GM13976 (cell line): ENCODE measurements at regions not wholly inside any gene's neighbourhood (a gene's known extent, or its start where the extent isn't known, plus 50 kb on each side); places are given as distances from the start of the nearest gene placed in this dataset.
"Not testable (repeated sequence)": the region's sequence is repeated elsewhere in the genome, so short reads cannot be mapped to it uniquely, and the experiment has no call there.

Experiments used
- DNase-seq: peaks from one replicate; pipeline ENCODE4 v3.0.0; 2012; ENCODE audit warnings: low spot score
- in situ Hi-C: fragments of 300-500 bp; cut with MboI; formaldehyde crosslinking; loops from one replicate; pipeline ENCODE4 v1.12.0; 2022; ENCODE audit warnings: low sequenced_read_pairs, mixed read lengths, inconsistent platforms; ENCODE audit not compliant: unreplicated experiment
- TF ChIP-seq, protein P1 (sequence below): IDR thresholded peaks from 2 replicates; pipeline ENCODE4 v1.5.1; 2012; ENCODE audit warnings: borderline replicate concordance, mild to moderate bottlenecking; ENCODE audit not compliant: insufficient read depth; ENCODE audit errors: extremely low read depth, missing control alignments, control extremely low read depth

DNA sequence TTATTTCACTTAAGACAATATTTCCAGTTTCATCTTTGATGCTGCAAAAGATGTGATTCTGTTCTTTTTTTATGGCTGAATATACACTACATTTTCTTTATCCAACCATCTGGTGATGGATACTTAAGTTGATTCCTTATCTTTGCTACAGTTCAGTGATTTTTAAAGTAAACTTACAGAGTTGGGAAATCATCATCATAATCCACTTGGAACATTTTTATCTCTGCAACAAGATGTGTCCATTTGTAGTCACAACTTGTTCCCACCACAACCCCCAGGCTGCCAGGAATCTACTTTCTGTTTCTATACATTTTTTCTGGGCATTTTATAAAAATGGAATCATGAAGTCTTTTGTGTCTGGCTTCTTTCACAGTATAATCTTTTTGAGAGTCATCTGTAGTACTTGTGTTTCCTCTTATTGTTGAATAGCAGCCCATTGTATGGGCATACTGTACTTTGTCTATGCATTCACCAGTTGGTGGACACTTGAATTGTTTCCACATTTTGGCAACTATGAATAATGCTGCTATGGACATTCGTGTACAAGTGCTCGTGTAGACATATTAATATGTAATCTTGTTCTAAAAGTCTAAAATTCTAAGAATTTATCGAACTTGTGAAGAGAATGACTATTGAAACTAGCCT lies 212.5 kb upstream of the DDHD1 start:
- TF ChIP-seq, protein P1, sequence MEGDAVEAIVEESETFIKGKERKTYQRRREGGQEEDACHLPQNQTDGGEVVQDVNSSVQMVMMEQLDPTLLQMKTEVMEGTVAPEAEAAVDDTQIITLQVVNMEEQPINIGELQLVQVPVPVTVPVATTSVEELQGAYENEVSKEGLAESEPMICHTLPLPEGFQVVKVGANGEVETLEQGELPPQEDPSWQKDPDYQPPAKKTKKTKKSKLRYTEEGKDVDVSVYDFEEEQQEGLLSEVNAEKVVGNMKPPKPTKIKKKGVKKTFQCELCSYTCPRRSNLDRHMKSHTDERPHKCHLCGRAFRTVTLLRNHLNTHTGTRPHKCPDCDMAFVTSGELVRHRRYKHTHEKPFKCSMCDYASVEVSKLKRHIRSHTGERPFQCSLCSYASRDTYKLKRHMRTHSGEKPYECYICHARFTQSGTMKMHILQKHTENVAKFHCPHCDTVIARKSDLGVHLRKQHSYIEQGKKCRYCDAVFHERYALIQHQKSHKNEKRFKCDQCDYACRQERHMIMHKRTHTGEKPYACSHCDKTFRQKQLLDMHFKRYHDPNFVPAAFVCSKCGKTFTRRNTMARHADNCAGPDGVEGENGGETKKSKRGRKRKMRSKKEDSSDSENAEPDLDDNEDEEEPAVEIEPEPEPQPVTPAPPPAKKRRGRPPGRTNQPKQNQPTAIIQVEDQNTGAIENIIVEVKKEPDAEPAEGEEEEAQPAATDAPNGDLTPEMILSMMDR, result no peak
- in situ Hi-C loops, result no loop called here
- DNase-seq, result no peak

DNA sequence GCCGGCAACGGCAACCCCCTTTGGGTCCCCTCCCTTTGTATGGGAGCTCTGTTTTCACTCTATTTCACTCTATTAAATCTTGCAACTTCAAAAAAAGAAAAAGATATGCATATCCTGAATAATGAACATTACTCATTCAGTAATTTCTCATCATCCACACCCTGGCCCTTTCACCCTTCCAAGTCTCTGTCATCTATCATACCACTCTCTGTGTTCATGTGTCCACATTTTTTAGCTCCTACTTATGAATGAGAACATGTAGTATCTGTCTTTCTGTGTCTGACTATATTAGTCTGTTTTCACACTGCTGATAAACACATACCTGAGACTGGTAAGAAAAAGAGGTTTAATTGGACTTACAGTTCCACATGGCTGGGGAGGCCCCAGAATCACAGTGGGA lies 209.8 kb upstream of the DDHD1 start:
- in situ Hi-C loops, result not testable (repeated sequence)

DNA sequence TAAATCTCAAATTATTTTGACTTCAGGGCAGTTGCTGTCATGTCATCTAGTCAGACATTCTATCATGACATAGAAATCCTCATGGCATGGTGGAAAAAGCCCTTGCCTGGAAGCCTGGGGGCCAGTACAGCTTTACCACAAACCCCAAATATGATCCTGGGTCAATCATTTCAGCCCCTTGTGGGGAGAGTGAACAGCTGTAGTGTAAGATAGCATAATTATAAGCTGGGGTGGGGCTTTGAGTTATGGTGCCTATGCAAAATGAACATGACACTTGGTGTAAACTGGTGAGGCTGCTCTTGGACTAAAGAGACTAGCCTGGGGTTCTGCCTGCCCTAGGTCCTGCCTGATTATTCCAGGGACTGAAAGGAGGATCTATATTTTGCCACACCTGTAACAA lies 207.7 kb upstream of the DDHD1 start:
- in situ Hi-C loops, result no loop called here
- DNase-seq, result no peak

More for the DNA sequence above, 209.8 kb upstream of the DDHD1 start:
- not testable (repeated sequence) for DNase-seq

DNA sequence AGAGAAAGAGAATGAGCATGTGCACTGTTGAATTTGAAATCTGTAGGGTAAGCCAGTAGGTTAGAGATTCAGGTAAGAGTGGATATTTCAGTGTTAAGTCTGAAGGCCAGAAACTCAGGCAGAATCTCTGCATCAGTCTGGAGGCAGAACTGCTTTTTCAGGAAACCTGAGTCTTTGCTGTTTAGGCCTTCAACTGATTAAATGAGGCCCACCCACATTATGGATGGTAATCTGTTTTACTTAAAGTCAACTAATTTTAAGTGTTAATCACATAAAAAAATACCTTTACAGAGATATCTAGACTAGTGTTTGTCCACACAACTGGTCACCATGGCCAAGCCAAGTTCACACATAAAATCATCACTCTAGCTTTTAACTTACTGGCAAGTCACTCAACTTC lies 205.0 kb upstream of the DDHD1 start:
- TF ChIP-seq, protein P1, result no peak
- DNase-seq, result no peak
- in situ Hi-C loops, result no loop called here

More for the DNA sequence above, 207.7 kb upstream of the DDHD1 start:
- TF ChIP-seq, protein P1, result no peak

DNA sequence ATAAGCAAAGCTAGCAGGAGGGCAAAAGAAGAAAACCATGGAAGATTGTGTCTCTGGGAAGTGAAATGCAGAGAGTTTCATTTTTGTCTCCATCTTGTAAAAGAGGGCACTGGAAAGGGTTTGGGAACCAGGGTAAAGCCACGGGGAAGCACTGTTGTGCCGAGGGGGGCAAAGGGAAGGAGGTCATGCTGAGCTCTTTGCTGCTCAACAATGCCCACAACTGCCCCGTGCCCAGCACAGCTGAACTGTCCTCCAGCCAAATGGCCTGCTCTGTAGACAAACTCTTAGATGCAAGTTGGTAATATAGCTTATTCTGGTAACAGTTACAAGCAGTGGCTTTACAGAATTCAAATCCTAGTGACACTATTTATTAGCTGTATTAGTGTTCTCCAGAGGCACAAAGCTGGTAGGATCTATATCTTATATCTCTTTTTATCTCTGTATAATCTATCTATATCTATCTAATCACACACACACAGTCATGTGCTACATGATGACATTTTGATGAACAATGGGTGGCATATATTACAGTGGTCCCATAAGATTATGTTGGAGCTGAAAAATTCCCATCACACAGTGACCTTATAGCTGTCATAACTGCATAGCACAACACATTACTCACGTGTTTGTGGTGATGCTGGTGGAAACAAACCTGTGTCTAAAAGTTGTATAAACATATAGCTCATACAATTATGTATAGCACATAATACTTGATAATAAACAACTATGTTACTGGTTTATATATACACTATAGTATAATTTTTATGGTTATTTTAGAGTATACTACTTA lies 203.4 kb upstream of the DDHD1 start:
- TF ChIP-seq, protein P1, result no peak
- DNase-seq, result no peak
- in situ Hi-C loops, result no loop called here

DNA sequence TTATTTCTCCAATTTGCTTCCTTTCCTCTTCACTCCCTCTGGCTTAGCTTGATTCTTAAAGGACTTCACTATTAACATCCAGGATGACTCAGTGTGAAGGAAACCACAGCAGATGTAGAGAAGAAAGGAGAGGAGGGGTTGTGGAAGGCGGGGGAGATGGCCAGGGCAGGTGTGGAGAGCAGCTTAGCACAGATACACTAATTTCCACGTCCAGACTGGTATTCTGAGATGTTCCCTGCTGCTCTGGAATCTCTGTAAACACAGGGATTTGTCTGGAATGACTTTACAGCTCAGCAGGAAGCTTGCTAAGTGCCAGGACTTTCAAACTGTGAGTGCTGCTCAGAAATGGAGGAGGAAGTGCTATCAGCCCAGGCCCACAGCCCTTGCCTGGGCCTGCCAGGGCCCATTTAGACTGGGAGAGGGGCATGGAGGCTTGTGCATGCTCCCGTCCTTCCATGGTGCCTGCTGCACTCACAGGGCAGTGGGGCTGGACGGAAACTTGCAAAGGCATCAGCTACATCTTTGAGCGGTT lies 202.5 kb upstream of the DDHD1 start:
- in situ Hi-C loops, result no loop called here
- TF ChIP-seq, protein P1, result no peak
- no peak for DNase-seq

DNA sequence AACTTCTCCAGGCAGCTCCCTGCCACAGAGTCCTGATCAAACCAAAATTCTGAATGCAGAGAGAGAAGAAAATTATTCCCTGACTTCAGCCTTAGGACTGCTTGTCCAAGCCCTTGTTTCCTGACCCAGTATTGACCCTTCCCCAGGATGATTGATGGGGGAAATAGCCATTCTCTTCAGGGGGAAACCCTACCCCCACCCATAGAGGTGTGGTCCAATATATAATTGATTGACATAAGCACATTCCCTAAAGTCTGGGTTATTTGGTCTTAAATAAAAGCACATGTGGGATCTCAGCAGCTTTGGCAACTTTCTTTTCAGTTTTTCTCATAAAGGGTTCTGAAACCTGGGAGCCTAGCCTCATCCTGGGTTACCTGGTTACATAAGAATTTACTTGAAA lies 201.2 kb upstream of the DDHD1 start:
- TF ChIP-seq, protein P1, result no peak
- DNase-seq, result no peak
- in situ Hi-C loops, result no loop called here
